ENCODE measurements at regions not wholly inside any gene's neighbourhood (a gene's known extent, or its start where the extent isn't known, plus 50 kb on each side); places are given as distances from the start of the nearest gene placed in this dataset.

DNA sequence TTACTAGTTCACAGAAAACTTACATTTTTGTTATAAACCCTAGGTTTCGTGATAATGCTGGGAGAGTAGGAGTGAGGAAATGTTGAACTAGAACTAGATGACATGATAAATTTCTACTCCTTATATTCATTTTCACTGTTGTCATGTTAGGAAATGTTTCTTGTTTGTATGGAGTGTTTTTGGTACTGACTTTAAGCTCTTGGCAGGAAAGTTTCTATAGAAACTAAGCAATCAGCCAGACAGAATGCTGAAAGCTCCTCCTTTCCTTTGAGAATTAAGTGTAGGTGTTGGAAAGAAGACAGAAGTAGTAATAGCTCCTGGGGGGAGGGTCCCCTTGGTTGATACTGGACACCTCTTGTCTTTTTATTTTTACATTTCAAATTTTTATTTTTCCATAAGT is 309.8 kb downstream of the MAP2K4 start:
- TF ChIP-seq KLF5 (IDR thresholded peaks at IDR 0.05; ENCODE audit: partially characterized antibody), result no peak
- TF ChIP-seq, protein P1, sequence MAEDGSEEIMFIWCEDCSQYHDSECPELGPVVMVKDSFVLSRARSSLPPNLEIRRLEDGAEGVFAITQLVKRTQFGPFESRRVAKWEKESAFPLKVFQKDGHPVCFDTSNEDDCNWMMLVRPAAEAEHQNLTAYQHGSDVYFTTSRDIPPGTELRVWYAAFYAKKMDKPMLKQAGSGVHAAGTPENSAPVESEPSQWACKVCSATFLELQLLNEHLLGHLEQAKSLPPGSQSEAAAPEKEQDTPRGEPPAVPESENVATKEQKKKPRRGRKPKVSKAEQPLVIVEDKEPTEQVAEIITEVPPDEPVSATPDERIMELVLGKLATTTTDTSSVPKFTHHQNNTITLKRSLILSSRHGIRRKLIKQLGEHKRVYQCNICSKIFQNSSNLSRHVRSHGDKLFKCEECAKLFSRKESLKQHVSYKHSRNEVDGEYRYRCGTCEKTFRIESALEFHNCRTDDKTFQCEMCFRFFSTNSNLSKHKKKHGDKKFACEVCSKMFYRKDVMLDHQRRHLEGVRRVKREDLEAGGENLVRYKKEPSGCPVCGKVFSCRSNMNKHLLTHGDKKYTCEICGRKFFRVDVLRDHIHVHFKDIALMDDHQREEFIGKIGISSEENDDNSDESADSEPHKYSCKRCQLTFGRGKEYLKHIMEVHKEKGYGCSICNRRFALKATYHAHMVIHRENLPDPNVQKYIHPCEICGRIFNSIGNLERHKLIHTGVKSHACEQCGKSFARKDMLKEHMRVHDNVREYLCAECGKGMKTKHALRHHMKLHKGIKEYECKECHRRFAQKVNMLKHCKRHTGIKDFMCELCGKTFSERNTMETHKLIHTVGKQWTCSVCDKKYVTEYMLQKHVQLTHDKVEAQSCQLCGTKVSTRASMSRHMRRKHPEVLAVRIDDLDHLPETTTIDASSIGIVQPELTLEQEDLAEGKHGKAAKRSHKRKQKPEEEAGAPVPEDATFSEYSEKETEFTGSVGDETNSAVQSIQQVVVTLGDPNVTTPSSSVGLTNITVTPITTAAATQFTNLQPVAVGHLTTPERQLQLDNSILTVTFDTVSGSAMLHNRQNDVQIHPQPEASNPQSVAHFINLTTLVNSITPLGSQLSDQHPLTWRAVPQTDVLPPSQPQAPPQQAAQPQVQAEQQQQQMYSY (CRISPR knock-in tag; IDR thresholded peaks at IDR 0.05), result no peak
- TF ChIP-seq BRCA1 (IDR thresholded peaks at IDR 0.05; ENCODE audit: low read depth, low read length), result no peak
- TF ChIP-seq POLR2A (IDR thresholded peaks at IDR 0.05; ENCODE audit: low read depth, low read length), result no peak
- no peak for TF ChIP-seq CTCF (IDR thresholded peaks at IDR 0.05 in 2 of 3, conservative IDR thresholded peaks at IDR 0.05 in 1 of 3; ENCODE audit: control insufficient read depth in 2 of 3, extremely low read depth in 1 of 3, insufficient read depth in 1 of 3, low read depth in 3 of 3, low read length in 3 of 3)
- no peak for TF ChIP-seq JUND (IDR thresholded peaks at IDR 0.05; ENCODE audit: low read depth, low read length)
- no peak for TF ChIP-seq EP300 (IDR thresholded peaks at IDR 0.05; ENCODE audit: borderline replicate concordance in 1 of 2, control insufficient read depth in 1 of 2, low read depth in 2 of 2, low read length in 2 of 2)
- TF ChIP-seq POLR2AphosphoS5 (IDR thresholded peaks at IDR 0.05; ENCODE audit: low read length), result no peak

All from GM12878 (cell line).